Vagina (tissue), 2 donors: ENCODE measurements at regions not wholly inside any gene's neighbourhood (a gene's known extent, or its start where the extent isn't known, plus 50 kb on each side); places are given as distances from the start of the nearest gene placed in this dataset.

Experiments used
- DNase-seq, 2 donors: peaks; one replicate each; pipeline ENCODE4 v3.0.0-alpha.2; 2017; ENCODE audit errors: extremely low spot score in 2 of 2
- H3K27ac ChIP-seq: fragments of 200-600 bp; sonication (generic); one replicate; pipeline ENCODE4 v1.5.1; 2019
- H3K27me3 ChIP-seq: fragments of 200-600 bp; sonication (generic); one replicate; pipeline ENCODE4 v1.5.1; 2019
- H3K36me3 ChIP-seq, 2 donors: fragments of 200-600 bp; sonication (generic); one replicate each; pipeline ENCODE4 v1.5.1; 2017 to 2019
- H3K4me1 ChIP-seq: fragments of 200-600 bp; sonication (generic); one replicate; pipeline ENCODE4 v1.5.1; 2019
- H3K4me3 ChIP-seq, 2 donors: fragments of 200-600 bp; sonication (generic); 1 replicate in 1 of 2; 2 replicates in 1 of 2; pipeline ENCODE4 v1.5.1; 2016 to 2019
- H3K9me3 ChIP-seq: fragments of 200-600 bp; sonication (generic); one replicate; pipeline ENCODE4 v1.5.1; 2019
- POLR2A ChIP-seq, 2 donors: fragments of 450-650 bp; IDR thresholded peaks; one replicate each; pipeline ENCODE4 v1.6.1; 2017; ENCODE audit warnings: antibody characterized with exemption in 2 of 2, mild to moderate bottlenecking in 2 of 2, moderate library complexity in 2 of 2
- POLR2AphosphoS5 ChIP-seq, 2 donors: sonication (generic); formaldehyde crosslinking; IDR thresholded peaks; one replicate each; pipeline ENCODE4 v1.9.0; 2017; ENCODE audit warnings: antibody characterized with exemption in 2 of 2, mild to moderate bottlenecking in 2 of 2, low read depth in 1 of 2; ENCODE audit not compliant: insufficient read depth in 1 of 2
- intact Hi-C: fragments of 100-400 bp; cut with DNase I; formaldehyde crosslinking; loops from one replicate; pipeline ENCODE4 v1.15.1; 2023
- TF ChIP-seq, protein P1 (sequence below), 3 experiments: fragments of 450-650 bp in 2 of 3; fragments of 200-600 bp in 1 of 3; sonication (generic) in 1 of 3; IDR thresholded peaks; one replicate each; pipeline ENCODE4 v1.5.1; 2017 to 2019; ENCODE audit warnings: antibody characterized with exemption in 3 of 3, mild to moderate bottlenecking in 2 of 3, moderate library complexity in 2 of 3

DNA sequence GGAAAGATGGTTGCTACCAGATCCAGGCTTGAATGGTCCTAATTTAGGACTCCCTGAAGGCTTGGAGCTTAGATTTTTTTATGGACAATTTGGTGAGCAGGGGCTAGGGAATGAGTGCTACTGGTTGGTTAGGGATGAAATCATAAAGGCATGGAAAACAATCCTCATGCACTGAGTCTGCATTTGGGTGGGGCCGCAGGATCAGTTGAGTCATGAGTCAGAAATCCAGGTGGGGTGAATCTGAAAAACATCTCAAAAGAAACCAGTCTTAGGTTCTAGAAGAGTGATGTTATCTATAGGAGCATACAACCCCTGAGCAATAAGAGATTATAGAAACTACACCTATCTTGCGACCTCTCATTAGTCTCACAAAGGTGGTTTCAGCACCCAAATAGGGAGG, 300.0 kb downstream of the KIF4B start:
- TF ChIP-seq POLR2AphosphoS5 (IDR thresholded peaks at IDR 0.05; ENCODE audit: insufficient read depth in 1 of 2, low read depth in 1 of 2) (no peak), POLR2A (IDR thresholded peaks at IDR 0.05) (no peak)
- TF ChIP-seq, protein P1, sequence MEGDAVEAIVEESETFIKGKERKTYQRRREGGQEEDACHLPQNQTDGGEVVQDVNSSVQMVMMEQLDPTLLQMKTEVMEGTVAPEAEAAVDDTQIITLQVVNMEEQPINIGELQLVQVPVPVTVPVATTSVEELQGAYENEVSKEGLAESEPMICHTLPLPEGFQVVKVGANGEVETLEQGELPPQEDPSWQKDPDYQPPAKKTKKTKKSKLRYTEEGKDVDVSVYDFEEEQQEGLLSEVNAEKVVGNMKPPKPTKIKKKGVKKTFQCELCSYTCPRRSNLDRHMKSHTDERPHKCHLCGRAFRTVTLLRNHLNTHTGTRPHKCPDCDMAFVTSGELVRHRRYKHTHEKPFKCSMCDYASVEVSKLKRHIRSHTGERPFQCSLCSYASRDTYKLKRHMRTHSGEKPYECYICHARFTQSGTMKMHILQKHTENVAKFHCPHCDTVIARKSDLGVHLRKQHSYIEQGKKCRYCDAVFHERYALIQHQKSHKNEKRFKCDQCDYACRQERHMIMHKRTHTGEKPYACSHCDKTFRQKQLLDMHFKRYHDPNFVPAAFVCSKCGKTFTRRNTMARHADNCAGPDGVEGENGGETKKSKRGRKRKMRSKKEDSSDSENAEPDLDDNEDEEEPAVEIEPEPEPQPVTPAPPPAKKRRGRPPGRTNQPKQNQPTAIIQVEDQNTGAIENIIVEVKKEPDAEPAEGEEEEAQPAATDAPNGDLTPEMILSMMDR (IDR thresholded peaks at IDR 0.05), result no peak
- Histone ChIP-seq H3K4me1 (no peaks in the 10 kb centered on the region), H3K9me3 (no peaks in the 10 kb centered on the region), H3K36me3 (no peaks in the 10 kb centered on the region), H3K27me3 (no peaks in the 10 kb centered on the region), H3K27ac (no peak overlapping the region), H3K4me3 (no peak overlapping the region)
- DNase-seq, result no peak
- intact Hi-C loops, result no loop called here

DNA sequence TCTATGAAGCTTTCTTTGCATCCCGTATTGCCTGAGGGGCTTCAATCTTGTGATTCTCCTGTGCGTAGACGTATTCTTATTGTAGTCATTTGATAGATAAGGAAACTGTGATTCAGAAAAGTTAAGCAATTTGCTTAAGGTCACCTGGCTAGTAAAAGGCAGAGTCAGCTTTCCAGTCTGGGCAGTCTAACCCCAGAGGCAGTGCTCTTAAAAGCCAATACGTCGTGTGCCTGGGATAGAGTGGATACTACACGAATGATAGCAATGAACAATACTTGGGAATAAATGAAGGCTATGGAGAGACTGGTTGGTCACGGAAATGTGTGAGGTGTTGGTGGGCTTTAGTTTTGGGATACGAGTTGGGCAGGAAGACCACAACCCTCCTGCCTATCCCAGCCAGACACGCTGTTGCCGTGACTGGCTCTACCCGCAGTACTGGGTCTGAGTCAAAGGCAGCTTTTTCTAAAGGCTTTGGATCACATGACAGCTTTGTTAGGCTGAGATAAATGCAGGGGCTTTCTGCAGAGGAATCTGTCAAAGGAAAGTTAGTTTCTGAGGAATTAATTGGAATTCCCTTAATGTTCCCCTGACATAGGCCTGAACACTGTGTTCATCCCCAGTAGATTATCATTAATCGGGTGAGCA, 302.6 kb downstream of the KIF4B start:
- Histone ChIP-seq H3K36me3 (no peaks in the 10 kb centered on the region), H3K4me1 (no peaks in the 10 kb centered on the region), H3K27me3 (no peaks in the 10 kb centered on the region), H3K4me3 (no peak overlapping the region), H3K27ac (no peak overlapping the region), H3K9me3 (no peaks in the 10 kb centered on the region)
- DNase-seq, result no peak
- TF ChIP-seq, protein P1 (IDR thresholded peaks at IDR 0.05), result no peak
- TF ChIP-seq POLR2AphosphoS5 (IDR thresholded peaks at IDR 0.05; ENCODE audit: insufficient read depth in 1 of 2, low read depth in 1 of 2) (no peak), POLR2A (IDR thresholded peaks at IDR 0.05) (no peak)
- intact Hi-C loops, result no loop called here

DNA sequence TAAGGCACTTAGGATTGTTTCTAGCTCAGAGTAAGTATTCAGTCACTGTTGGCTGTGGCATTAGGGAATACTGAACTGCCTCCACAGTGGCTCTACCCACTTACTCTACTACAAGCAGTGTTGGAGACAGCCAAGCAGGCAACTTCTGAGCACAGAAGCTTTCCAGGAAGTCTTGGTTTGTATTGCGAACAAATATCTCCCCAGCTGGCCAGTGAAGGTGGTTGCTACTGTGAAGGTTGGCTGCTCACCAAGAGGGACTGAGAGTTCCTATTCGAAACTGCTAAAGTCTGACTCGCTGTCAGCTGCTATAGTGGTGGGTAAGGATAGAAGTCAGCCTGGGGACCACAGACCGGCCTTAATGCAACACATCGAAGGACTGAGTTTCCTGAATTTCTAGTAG, 319.1 kb downstream of the KIF4B start:
- TF ChIP-seq POLR2AphosphoS5 (IDR thresholded peaks at IDR 0.05; ENCODE audit: insufficient read depth in 1 of 2, low read depth in 1 of 2) (no peak), POLR2A (IDR thresholded peaks at IDR 0.05) (no peak)
- TF ChIP-seq, protein P1 (IDR thresholded peaks at IDR 0.05), result no peak

DNA sequence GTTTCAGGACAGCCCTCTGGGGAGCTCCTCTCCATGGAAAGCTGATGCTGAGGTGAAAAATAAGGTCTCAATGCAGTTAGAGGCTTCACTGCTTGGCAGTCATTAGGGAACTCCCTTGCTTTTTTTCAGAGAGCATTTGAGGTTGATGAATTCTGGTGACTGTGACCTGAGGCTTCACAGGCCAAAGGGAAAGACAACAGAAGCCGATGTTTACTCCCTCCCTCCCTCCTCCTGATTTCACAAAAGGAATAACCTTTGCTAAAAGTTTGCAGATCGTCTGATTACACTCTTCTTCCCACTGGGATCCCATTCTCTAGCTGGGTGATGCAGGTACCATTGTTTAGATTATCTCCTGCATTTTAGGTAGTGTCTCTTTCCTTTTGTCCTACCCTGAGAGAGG, 329.4 kb downstream of the KIF4B start:
- no peak for DNase-seq
- Histone ChIP-seq H3K36me3 (no peaks in the 10 kb centered on the region), H3K9me3 (no peaks in the 10 kb centered on the region), H3K27ac (no peak overlapping the region), H3K27me3 (no peaks in the 10 kb centered on the region), H3K4me1 (no peaks in the 10 kb centered on the region), H3K4me3 (no peak overlapping the region)
- TF ChIP-seq POLR2AphosphoS5 (IDR thresholded peaks at IDR 0.05; ENCODE audit: insufficient read depth in 1 of 2, low read depth in 1 of 2), result no peak
- TF ChIP-seq, protein P1 (IDR thresholded peaks at IDR 0.05), result no peak
- TF ChIP-seq POLR2A (IDR thresholded peaks at IDR 0.05), result no peak
- intact Hi-C loops, result no loop called here

More for the DNA sequence above, 319.1 kb downstream of the KIF4B start:
- no peaks in the 10 kb centered on the region for H3K36me3 ChIP-seq
- H3K4me3 ChIP-seq, result no peak overlapping the region
- no peak overlapping the region for H3K27ac ChIP-seq
- H3K27me3 ChIP-seq, result no peaks in the 10 kb centered on the region
- H3K9me3 ChIP-seq, result no peaks in the 10 kb centered on the region
- intact Hi-C loops, result no loop called here
- no peaks in the 10 kb centered on the region for H3K4me1 ChIP-seq
- no peak for DNase-seq

DNA sequence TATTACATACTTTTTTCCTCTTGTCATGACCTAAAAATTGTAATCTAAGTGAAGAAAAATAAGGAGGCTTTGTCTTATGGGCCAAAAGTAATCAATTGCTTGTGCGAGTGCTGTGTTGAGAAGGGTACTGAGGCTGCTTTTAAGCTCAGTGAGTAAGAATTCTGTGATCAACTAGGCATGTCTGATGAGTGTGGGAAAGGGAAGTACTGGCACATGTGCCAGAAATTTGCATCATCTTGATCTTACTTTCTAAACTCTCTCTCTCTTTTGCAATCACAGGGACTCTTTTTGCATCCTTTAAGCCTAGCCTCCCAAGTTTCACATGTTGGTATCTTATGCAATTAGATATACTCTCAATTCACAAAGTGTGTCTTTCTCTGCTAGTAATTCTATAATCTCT, 329.9 kb downstream of the KIF4B start:
- intact Hi-C loops, result no loop called here

More for the DNA sequence above, 329.9 kb downstream of the KIF4B start:
- Histone ChIP-seq H3K4me3 (no peak overlapping the region), H3K36me3 (no peaks in the 10 kb centered on the region), H3K27ac (no peak overlapping the region), H3K27me3 (no peaks in the 10 kb centered on the region), H3K4me1 (no peaks in the 10 kb centered on the region), H3K9me3 (no peaks in the 10 kb centered on the region)
- no peak for DNase-seq
- TF ChIP-seq POLR2A (IDR thresholded peaks at IDR 0.05) (no peak), POLR2AphosphoS5 (IDR thresholded peaks at IDR 0.05; ENCODE audit: insufficient read depth in 1 of 2, low read depth in 1 of 2) (no peak)
- TF ChIP-seq, protein P1 (IDR thresholded peaks at IDR 0.05), result no peak
